Motor neuron (in vitro differentiated cells): ENCODE measurements at regions not wholly inside any gene's neighbourhood (a gene's known extent, or its start where the extent isn't known, plus 50 kb on each side); places are given as distances from the start of the nearest gene placed in this dataset.

ENCODE experiments used
- ATAC-seq, 8 experiments: fragments of 200-7000 bp; cut with Tn5 transposase; replicated peaks in 6 of 8; 2 replicates each; pipeline ENCODE4 v1.8.0; 2021; ENCODE audit warnings: mild to moderate bottlenecking in 8 of 8, moderate library complexity in 8 of 8
- H3K27ac ChIP-seq, 2 donors: fragments of 250-450 bp; sonication (Bioruptor Pico); 2 replicates each; pipeline ENCODE4 v1.9.0; 2021; ENCODE audit warnings: antibody characterized with exemption in 2 of 2, mild to moderate bottlenecking in 2 of 2, moderate library complexity in 1 of 2
- H3K4me1 ChIP-seq, 2 donors: fragments of 250-450 bp; sonication (Bioruptor Pico); replicated peaks in 1 of 2; 2 replicates each; pipeline ENCODE4 v1.6.1; 2021; ENCODE audit warnings: antibody characterized with exemption in 2 of 2, mild to moderate bottlenecking in 2 of 2, moderate library complexity in 1 of 2
- H3K4me3 ChIP-seq, 5 donors: fragments of 250-450 bp; sonication (Bioruptor Pico); 2 replicates each; pipeline ENCODE4 v1.9.0; 2021; ENCODE audit warnings: antibody characterized with exemption in 5 of 5, mild to moderate bottlenecking in 5 of 5, moderate library complexity in 4 of 5
- WGBS, 10 experiments: fragments of 450-650 bp; shearing (Covaris generic); methylation state at CpG; one replicate each; pipeline ENCODE4 v1.0.0; 2022; 5-methylcytosine and 5-hydroxymethylcytosine counted together
- in situ Hi-C, 9 experiments: fragments of 400-800 bp; cut with MboI; loops; one replicate each; pipeline ENCODE4 v1.15.0; 2021; ENCODE audit warnings: low sequenced_read_pairs in 9 of 9, low pct_unique_long_range_greater_than_20kb in 2 of 9; ENCODE audit not compliant: unreplicated experiment in 9 of 9

GRCh38 chr4:3387943-3388361, 53.8 kb upstream of the HGFAC start:
- H3K4me3 ChIP-seq, result no peak overlapping the region
- peaks cover 39 to 54% of the 10 kb centered on the region in 2 donors for H3K4me1 ChIP-seq
- ATAC-seq, result peak; percentile 49 to 92 (median 71)
- in situ Hi-C loops, result no loop called here
- WGBS, 10 experiments, result 20 to 50% (median 50%) methylated on average over 1 to 2 of the region's 12 CpGs; no CpG with 5 or more reads in 7 of the 10 experiments
- peak overlapping the region in 1 of 2 donors; percentile 23 for H3K27ac ChIP-seq

- in situ Hi-C loops, result no loop called here
- WGBS, 10 experiments, result 9 to 58% (median 21%) methylated on average over 4 to 9 of the region's 16 CpGs; no CpG with 5 or more reads in 4 of the 10 experiments
- Histone ChIP-seq H3K27ac (peak overlapping the region in 1 of 2 donors; percentile 23), H3K4me3 (no peak overlapping the region), H3K4me1 (peaks cover 39 to 54% of the 10 kb centered on the region in 2 donors)
- peak; percentile 21 to 85 (median 75) for ATAC-seq
These were observed 53.1 kb upstream of the HGFAC start for GRCh38 chr4:3388471-3389232.

GRCh38 chr4:3389233-3390215, 52.2 kb upstream of the HGFAC start:
- Histone ChIP-seq H3K27ac (peak overlapping the region in 1 of 2 donors; percentile 11), H3K4me1 (peaks cover 39 to 54% of the 10 kb centered on the region in 2 donors), H3K4me3 (no peak overlapping the region)
- WGBS, 10 experiments, result 33 to 100% (median 83%) methylated on average over 1 to 6 of the region's 32 CpGs; no CpG with 5 or more reads in 2 of the 10 experiments
- ATAC-seq, result peak in 1 of 8 experiments; percentile 1
- in situ Hi-C loops, result no loop called here

GRCh38 chr4:3390288-3390811, 51.4 kb upstream of the HGFAC start:
- peak in 4 of 8 experiments; percentile 4 to 30 (median 22) for ATAC-seq
- Histone ChIP-seq H3K4me3 (no peak overlapping the region), H3K4me1 (peaks cover 39 to 54% of the 10 kb centered on the region in 2 donors), H3K27ac (no peak overlapping the region)
- in situ Hi-C loops, result no loop called here
- WGBS, 10 experiments, result 22 to 88% (median 64%) methylated on average over 1 to 18 of the region's 24 CpGs; no CpG with 5 or more reads in 2 of the 10 experiments

- no peak overlapping the region for H3K27ac ChIP-seq
- peaks cover 39 to 52% of the 10 kb centered on the region in 2 donors for H3K4me1 ChIP-seq
- in situ Hi-C loops, result no loop called here
- ATAC-seq, result no peak
- WGBS, 10 experiments, result 43 to 100% (median 97%) methylated on average over 1 to 5 of the region's 9 CpGs; no CpG with 5 or more reads in 3 of the 10 experiments
- H3K4me3 ChIP-seq, result no peak overlapping the region
These were observed 50.3 kb upstream of the HGFAC start for GRCh38 chr4:3391422-3391821.
